ENCODE measurements at regions not wholly inside any gene's neighbourhood (a gene's known extent, or its start where the extent isn't known, plus 50 kb on each side); places are given as distances from the start of the nearest gene placed in this dataset.

- no peak for TF ChIP-seq CTCF (IDR thresholded peaks at IDR 0.05)
- no peak for TF ChIP-seq POLR2A (IDR thresholded peaks at IDR 0.05)
These were observed 367.6 kb upstream of the PRR20A start for GRCh38 chr13:56773148-56773547.

All from heart left ventricle (tissue), 13 donors.